Natural killer cell (primary cell): ENCODE measurements at regions not wholly inside any gene's neighbourhood (a gene's known extent, or its start where the extent isn't known, plus 50 kb on each side); places are given as distances from the start of the nearest gene placed in this dataset.

Experiments
- ATAC-seq, 3 donors: fragments of 150-1000 bp in 2 of 3; fragments of 200-7000 bp in 1 of 3; cut with Tn5 transposase; 1 replicate in 1 of 3; 2 replicates in 2 of 3; pipeline ENCODE4 v1.10.0; 2021; ENCODE audit warnings: mild to moderate bottlenecking in 2 of 3, moderate library complexity in 2 of 3
- DNase-seq, 2 donors: peaks; one replicate each; pipeline versions ENCODE4 v3.0.0 to v3.0.0-alpha.2; 2013 to 2021; ENCODE audit warnings: mixed read lengths in 1 of 2
- H3K27ac ChIP-seq: one replicate; pipeline ENCODE4 v1.5.1; 2013; ENCODE audit warnings: mild to moderate bottlenecking, low read length
- H3K27me3 ChIP-seq: one replicate; pipeline ENCODE4 v1.6.1; 2013; ENCODE audit warnings: low read length; ENCODE audit not compliant: control insufficient read depth, insufficient read depth
- H3K36me3 ChIP-seq: one replicate; pipeline ENCODE4 v1.6.1; 2013; ENCODE audit warnings: low read length; ENCODE audit not compliant: control insufficient read depth, insufficient read depth
- H3K4me1 ChIP-seq: one replicate; pipeline ENCODE4 v1.6.1; 2013; ENCODE audit warnings: low read length; ENCODE audit not compliant: control insufficient read depth, insufficient read depth
- H3K4me3 ChIP-seq: one replicate; pipeline ENCODE4 v1.5.1; 2013; ENCODE audit warnings: low read length
- H3K9me3 ChIP-seq: one replicate; pipeline ENCODE4 v1.6.1; 2013; ENCODE audit warnings: low read length; ENCODE audit not compliant: control insufficient read depth, insufficient read depth
- H3K27ac Mint-ChIP-seq, 2 donors: one replicate each; pipeline ENCODE4 v1.8.0; 2022; ENCODE audit warnings: mild to moderate bottlenecking in 2 of 2, mixed read lengths in 2 of 2, moderate library complexity in 1 of 2
- H3K27me3 Mint-ChIP-seq, 2 donors: one replicate each; pipeline ENCODE4 v1.8.0; 2022; ENCODE audit warnings: low read depth in 2 of 2, mixed read lengths in 2 of 2
- H3K36me3 Mint-ChIP-seq: one replicate; pipeline ENCODE4 v1.8.0; 2022; ENCODE audit warnings: mixed read lengths
- H3K4me1 Mint-ChIP-seq, 2 donors: one replicate each; pipeline ENCODE4 v1.8.0; 2022; ENCODE audit warnings: mixed read lengths in 2 of 2
- H3K4me3 Mint-ChIP-seq: one replicate; pipeline ENCODE4 v1.8.0; 2022; ENCODE audit warnings: mild to moderate bottlenecking, moderate library complexity, mixed read lengths
- H3K9me3 Mint-ChIP-seq, 2 donors: one replicate each; pipeline ENCODE4 v1.8.0; 2022; ENCODE audit warnings: mixed read lengths in 2 of 2
- CTCF ChIP-seq: fragments of 200-600 bp; IDR thresholded peaks from one replicate; pipeline ENCODE4 v1.8.0; 2022; ENCODE audit warnings: antibody characterized with exemption
- WGBS: methylation state at CpG from one replicate; pipeline ENCODE4 v1.1.7; 2013; ENCODE audit warnings: missing lambda C conversion rate; ENCODE audit not compliant: insufficient coverage; 5-methylcytosine and 5-hydroxymethylcytosine counted together
- intact Hi-C: fragments of 100-400 bp; cut with micrococcal nuclease; formaldehyde crosslinking; loops from one replicate; pipeline ENCODE4 v1.14.2; 2022

GRCh38 chr2:14982790-14983189 is 350.3 kb downstream of the LRATD1 start:
- no peaks in the 10 kb centered on the region for H3K36me3 ChIP-seq
- ATAC-seq (no peak), DNase-seq (no peak)
- intact Hi-C loops: no loop called here
- 81% methylated on average over 3 of the region's 4 CpGs for WGBS
- Mint-ChIP-seq H3K4me3 (no peak overlapping the region), H3K27ac (no peak overlapping the region), H3K36me3 (no peaks in the 10 kb centered on the region), H3K4me1 (no peaks in the 10 kb centered on the region), H3K9me3 (peaks cover 3 to 6% of the 10 kb centered on the region in 2 donors), H3K27me3 (peaks cover 0 to 1% of the 10 kb centered on the region in 2 donors)
- TF ChIP-seq CTCF: no peak
- no peaks in the 10 kb centered on the region for H3K9me3 ChIP-seq
- peaks cover 2% of the 10 kb centered on the region for H3K27me3 ChIP-seq
- no peak overlapping the region for H3K4me3 ChIP-seq
- no peaks in the 10 kb centered on the region for H3K4me1 ChIP-seq
- H3K27ac ChIP-seq: no peak overlapping the region

GRCh38 chr2:14988600-14988999 is 356.1 kb downstream of the LRATD1 start:
- DNase-seq (no peak), ATAC-seq (no peak)
- no peaks in the 10 kb centered on the region for H3K36me3 Mint-ChIP-seq
- Histone ChIP-seq H3K36me3 (no peaks in the 10 kb centered on the region), H3K27ac (no peak overlapping the region), H3K4me1 (no peaks in the 10 kb centered on the region), H3K9me3 (no peaks in the 10 kb centered on the region), H3K4me3 (no peak overlapping the region), H3K27me3 (peaks cover 2% of the 10 kb centered on the region)
- no peak overlapping the region for H3K27ac Mint-ChIP-seq
- no peak overlapping the region for H3K4me3 Mint-ChIP-seq
- intact Hi-C loops: no loop called here
- H3K27me3 Mint-ChIP-seq: peaks cover 0 to 5% of the 10 kb centered on the region in 2 donors
- H3K9me3 Mint-ChIP-seq: no peaks in the 10 kb centered on the region
- no peaks in the 10 kb centered on the region for H3K4me1 Mint-ChIP-seq
- TF ChIP-seq CTCF: no peak

GRCh38 chr2:14991723-14992122 is 359.2 kb downstream of the LRATD1 start:
- Histone ChIP-seq H3K27ac (no peak overlapping the region), H3K27me3 (no peaks in the 10 kb centered on the region), H3K36me3 (no peaks in the 10 kb centered on the region), H3K4me1 (no peaks in the 10 kb centered on the region), H3K9me3 (no peaks in the 10 kb centered on the region), H3K4me3 (no peak overlapping the region)
- Mint-ChIP-seq H3K27me3 (peaks cover 0 to 20% of the 10 kb centered on the region in 2 donors), H3K4me1 (no peaks in the 10 kb centered on the region), H3K9me3 (no peaks in the 10 kb centered on the region), H3K4me3 (no peak overlapping the region), H3K27ac (no peak overlapping the region), H3K36me3 (no peaks in the 10 kb centered on the region)
- no peak for TF ChIP-seq CTCF
- WGBS: 91% methylated on average over 4 of the region's 4 CpGs
- no peak for ATAC-seq
- intact Hi-C loops: no loop called here
- no peak for DNase-seq

DNA sequence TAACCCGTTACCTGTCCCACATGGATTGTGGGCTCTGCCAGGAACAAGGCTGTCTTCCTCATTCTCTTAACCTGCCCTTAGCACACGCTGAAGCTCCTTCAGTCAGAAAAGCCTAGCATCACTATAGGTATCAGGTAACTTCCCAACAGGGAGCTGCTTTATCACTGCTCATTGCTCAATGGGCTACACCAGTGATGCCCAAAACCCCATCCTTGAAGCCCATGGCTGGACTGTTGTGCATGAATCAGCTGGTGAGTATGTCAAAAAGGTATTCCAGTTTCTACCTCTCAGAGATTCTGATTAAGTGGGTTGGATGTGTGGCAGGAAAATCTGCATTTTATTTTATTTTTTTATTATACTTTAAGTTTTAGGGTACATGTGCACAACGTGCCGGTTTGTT is 362.2 kb downstream of the LRATD1 start:
- H3K27me3 ChIP-seq: no peaks in the 10 kb centered on the region
- WGBS: 97% methylated on average over 4 of the region's 4 CpGs
- H3K9me3 Mint-ChIP-seq: no peaks in the 10 kb centered on the region

More for the DNA sequence above, 362.2 kb downstream of the LRATD1 start:
- DNase-seq (no peak), ATAC-seq (no peak)
- Mint-ChIP-seq H3K27ac (no peak overlapping the region), H3K27me3 (peaks cover 0 to 17% of the 10 kb centered on the region in 2 donors), H3K36me3 (no peaks in the 10 kb centered on the region), H3K4me1 (no peaks in the 10 kb centered on the region), H3K4me3 (no peak overlapping the region)
- TF ChIP-seq CTCF: no peak
- intact Hi-C loops: no loop called here
- Histone ChIP-seq H3K36me3 (no peaks in the 10 kb centered on the region), H3K27ac (no peak overlapping the region), H3K4me3 (no peak overlapping the region), H3K4me1 (no peaks in the 10 kb centered on the region), H3K9me3 (no peaks in the 10 kb centered on the region)
